Transverse colon (tissue), 4 donors: ENCODE measurements at regions not wholly inside any gene's neighbourhood (a gene's known extent, or its start where the extent isn't known, plus 50 kb on each side); places are given as distances from the start of the nearest gene placed in this dataset.

Experiments used
- DNase-seq: peaks from one replicate; pipeline ENCODE4 v3.0.0-alpha.2; 2019
- H3K27ac ChIP-seq, 4 donors: fragments of 200-600 bp; sonication (generic); 2 replicates each; pipeline ENCODE4 v1.5.1; 2016 to 2018; ENCODE audit warnings: inconsistent platforms in 4 of 4
- H3K27me3 ChIP-seq: fragments of 200-600 bp; sonication (generic); 2 replicates; pipeline ENCODE4 v1.5.1; 2017; ENCODE audit warnings: inconsistent platforms
- H3K36me3 ChIP-seq, 4 donors: fragments of 200-600 bp; sonication (generic); 2 replicates each; pipeline ENCODE4 v1.5.1; 2017 to 2019; ENCODE audit warnings: inconsistent platforms in 4 of 4
- H3K4me1 ChIP-seq, 4 donors: fragments of 200-600 bp; sonication (generic); 2 replicates each; pipeline ENCODE4 v1.5.1; 2017 to 2020; ENCODE audit warnings: inconsistent platforms in 4 of 4
- H3K4me3 ChIP-seq, 4 donors: fragments of 200-600 bp; sonication (generic); 1 replicate in 1 of 4; 2 replicates in 3 of 4; pipeline versions ENCODE4 v1.5.1 to v1.6.1; 2017 to 2019; ENCODE audit warnings: inconsistent platforms in 4 of 4
- H3K9me3 ChIP-seq, 2 donors: fragments of 200-600 bp; sonication (generic); 2 replicates each; pipeline ENCODE4 v1.5.1; 2017 to 2019; ENCODE audit warnings: inconsistent platforms in 2 of 2
- CTCF ChIP-seq, 5 experiments: fragments of 200-600 bp in 3 of 5; fragments of 450-650 bp in 2 of 5; sonication (generic) in 3 of 5; IDR thresholded peaks; 1 replicate in 2 of 5; 2 replicates in 3 of 5; pipeline ENCODE4 v1.5.1; 2016 to 2017; ENCODE audit warnings: antibody characterized with exemption in 5 of 5, inconsistent platforms in 3 of 5, mild to moderate bottlenecking in 2 of 5, moderate library complexity in 1 of 5
- EP300 ChIP-seq: sonication (generic); formaldehyde crosslinking; IDR thresholded peaks from one replicate; pipeline ENCODE4 v1.6.1; 2017; ENCODE audit warnings: antibody characterized with exemption, low read depth
- POLR2A ChIP-seq: fragments of 450-650 bp; IDR thresholded peaks from one replicate; pipeline ENCODE4 v1.6.1; 2016; ENCODE audit warnings: antibody characterized with exemption, mild to moderate bottlenecking, moderate library complexity
- POLR2AphosphoS5 ChIP-seq, 3 donors: sonication (generic); formaldehyde crosslinking; IDR thresholded peaks; one replicate each; pipeline ENCODE4 v1.6.1; 2016; ENCODE audit warnings: antibody characterized with exemption in 3 of 3
- WGBS, 2 donors: methylation state at CpG; one replicate each; pipeline ENCODE4 v1.1.5; 2018; ENCODE audit warnings: low coverage in 1 of 2; 5-methylcytosine and 5-hydroxymethylcytosine counted together
- in situ Hi-C, 4 donors: fragments of 200-750 bp; cut with MboI; loops; one replicate each; pipeline versions ENCODE4 v1.15.0 to v1.15.1; 2017; ENCODE audit warnings: low sequenced_read_pairs in 3 of 4, low pct_ligation_motif_present in 1 of 4, low pct_unique_long_range_greater_than_20kb in 1 of 4
- intact Hi-C: fragments of 100-400 bp; cut with DNase I; formaldehyde crosslinking; loops from one replicate; pipeline ENCODE4 v1.15.1; 2023; ENCODE audit warnings: low total_unique reads

GRCh38 chr3:197606468-197606867 is 50.7 kb upstream of the BDH1 start:
- no peaks in the 10 kb centered on the region for H3K9me3 ChIP-seq
- no peaks in the 10 kb centered on the region for H3K4me1 ChIP-seq
- DNase-seq, result no peak
- intact Hi-C loops (no loop called here), in situ Hi-C loops (no loop called here)
- H3K27ac ChIP-seq, result no peak overlapping the region
- no peak overlapping the region for H3K4me3 ChIP-seq
- TF ChIP-seq CTCF (IDR thresholded peaks at IDR 0.05) (no peak), POLR2A (no peak), POLR2AphosphoS5 (IDR thresholded peaks at IDR 0.05) (no peak), EP300 (no peak)
- no peaks in the 10 kb centered on the region for H3K27me3 ChIP-seq
- peaks cover 0 to 38% (median 17%) of the 10 kb centered on the region in 4 donors for H3K36me3 ChIP-seq
- WGBS, 2 donors, result 98 to 100% methylated on average over 1 to 3 of the region's 3 CpGs
